NCI-H1092 treated with DMSO at 0.1 percent for 48 hours (cell line): ENCODE measurements at regions not wholly inside any gene's neighbourhood (a gene's known extent, or its start where the extent isn't known, plus 50 kb on each side); places are given as distances from the start of the nearest gene placed in this dataset.

Experiments used
- DNase-seq: peaks from one replicate; lab custom pipeline; 2025; lab: John Stamatoyannopoulos, UW

DNA sequence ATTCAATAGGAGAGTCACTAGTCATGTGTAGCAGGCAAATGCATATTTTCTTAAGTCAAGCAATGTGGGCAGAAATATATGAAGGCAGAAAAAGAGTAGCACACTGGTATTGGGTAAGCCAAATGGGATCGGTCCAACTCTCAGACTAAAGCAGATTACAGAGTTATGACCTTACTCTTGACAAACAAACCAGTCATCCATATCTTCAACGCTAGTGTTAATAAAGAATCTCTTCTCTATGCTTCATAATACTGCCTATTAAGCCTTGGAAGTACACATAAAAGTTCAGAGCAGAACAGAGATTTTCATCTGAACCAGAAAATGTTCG, 320.2 kb upstream of the JARID2 start:
- DNase-seq: peak; percentile 39

DNA sequence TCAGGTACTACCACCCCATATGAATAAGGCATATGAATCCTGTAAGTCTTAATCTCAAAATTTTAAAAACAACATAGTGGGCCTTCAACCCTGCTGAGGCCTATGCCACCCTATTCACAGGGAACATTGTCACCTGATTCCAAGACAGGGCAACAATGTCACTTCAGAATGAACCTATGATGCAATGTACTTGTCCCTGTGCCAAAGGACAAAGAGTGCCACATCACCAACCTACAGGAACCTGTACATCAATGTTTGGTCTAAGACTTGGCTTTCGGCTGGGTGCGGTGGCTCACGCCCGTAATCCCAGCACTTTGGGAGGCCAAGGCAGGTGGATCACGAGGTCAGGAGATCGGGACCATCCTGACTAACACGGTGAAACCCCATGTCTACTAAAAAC, 318.5 kb upstream of the JARID2 start:
- DNase-seq: no peak

DNA sequence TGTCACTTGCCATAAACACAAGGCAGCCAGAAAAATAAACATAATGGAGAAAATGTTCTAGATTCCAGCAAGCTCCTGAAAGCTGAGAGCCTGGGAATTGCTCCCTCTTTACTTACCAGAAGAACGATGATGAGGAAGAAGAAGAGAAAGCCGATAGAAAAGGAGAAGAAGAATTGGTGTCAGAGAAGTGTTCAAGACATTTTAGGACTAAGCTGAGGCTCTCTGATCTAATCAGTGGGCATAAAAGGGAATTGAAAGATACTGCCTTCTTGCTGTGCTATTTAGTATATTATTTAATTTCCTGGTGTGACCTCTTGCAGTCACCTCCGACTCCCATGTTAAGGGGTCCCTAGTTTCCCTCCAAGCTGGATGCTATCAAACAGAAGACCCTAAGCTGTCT, 316.6 kb upstream of the JARID2 start:
- DNase-seq: no peak

DNA sequence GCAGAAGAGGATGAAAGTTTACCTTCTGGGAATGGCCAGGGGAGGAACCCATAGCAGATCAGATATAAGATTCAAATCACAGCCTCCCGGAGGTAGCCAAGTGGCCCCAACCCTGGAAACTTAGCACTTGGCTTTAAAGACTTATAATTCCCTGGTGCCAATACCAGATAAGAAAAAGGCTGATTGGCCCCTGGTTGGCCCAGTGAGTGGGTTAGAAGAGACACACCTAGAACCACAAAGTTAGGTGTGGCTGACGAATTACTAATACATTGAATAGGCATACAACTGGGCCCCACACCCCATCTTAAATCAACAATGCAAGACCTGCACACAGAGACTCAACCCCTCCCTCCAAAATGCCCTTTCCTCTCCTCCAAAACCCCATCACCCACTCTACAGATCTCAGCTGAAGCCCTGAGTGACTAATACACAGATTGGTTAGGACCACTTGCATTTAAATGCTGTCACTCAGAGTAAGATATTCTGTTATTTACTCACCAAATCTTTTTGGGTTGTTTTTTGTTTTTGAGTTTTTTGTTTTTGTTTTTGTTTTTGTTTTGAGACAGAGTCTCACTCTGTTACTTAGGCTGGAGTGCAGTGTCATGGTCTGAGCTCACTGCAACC, 315.4 kb upstream of the JARID2 start:
- no peak for DNase-seq

DNA sequence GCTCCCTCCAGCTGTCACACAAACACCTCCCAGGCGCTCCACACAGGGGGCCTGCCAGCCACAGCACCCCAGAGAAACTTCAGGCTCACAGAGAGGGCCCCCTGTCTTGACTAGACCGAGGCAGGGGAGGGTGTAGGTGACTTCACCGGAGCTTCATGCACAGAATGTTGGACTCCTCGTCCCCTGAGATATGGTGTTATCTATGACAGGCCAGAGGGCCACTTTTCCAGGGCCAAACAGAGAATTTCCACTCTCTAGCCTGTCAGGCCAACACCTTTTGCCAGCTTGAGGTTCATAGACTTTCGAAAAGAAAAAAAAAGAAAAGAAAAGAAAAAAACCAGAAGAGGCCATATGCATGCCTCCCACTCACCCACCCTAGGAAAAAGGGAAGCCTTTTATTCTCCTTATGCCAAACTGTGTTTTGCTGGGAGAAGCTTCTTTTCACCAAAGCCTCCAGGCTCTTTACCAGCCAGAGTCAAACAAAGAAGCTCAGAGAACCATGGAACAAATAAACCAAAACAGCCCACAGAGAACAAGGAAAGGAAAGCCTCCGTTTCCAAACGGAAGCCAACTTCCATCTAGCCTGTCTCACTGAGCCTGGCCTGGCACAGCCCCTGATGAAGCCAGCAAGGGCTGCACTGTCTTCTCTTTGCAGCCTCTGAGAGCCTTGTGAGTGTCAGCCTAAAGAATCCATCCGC, 313.2 kb upstream of the JARID2 start:
- DNase-seq: no peak

DNA sequence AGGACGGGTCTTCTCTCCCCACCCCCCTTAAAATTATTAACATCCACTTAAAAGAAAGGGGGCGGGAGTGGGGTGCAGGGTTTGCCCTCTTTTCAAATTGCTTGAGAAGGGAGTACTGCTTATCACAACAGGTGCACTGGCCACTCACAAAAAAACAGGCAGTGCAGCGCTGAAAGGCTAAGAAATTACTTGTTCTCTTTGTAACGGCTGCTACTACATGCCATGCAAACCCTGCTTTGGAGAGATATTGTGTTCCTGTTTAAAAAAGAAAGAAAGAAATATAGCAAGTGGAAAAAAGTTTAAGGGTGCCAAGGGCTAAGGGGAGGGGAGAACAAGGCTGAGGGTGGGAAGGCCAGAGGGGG, 312.7 kb upstream of the JARID2 start:
- no peak for DNase-seq

- no peak for DNase-seq
Observed at GRCh38 chr6:14934013-14934412, 311.9 kb upstream of the JARID2 start.

DNA sequence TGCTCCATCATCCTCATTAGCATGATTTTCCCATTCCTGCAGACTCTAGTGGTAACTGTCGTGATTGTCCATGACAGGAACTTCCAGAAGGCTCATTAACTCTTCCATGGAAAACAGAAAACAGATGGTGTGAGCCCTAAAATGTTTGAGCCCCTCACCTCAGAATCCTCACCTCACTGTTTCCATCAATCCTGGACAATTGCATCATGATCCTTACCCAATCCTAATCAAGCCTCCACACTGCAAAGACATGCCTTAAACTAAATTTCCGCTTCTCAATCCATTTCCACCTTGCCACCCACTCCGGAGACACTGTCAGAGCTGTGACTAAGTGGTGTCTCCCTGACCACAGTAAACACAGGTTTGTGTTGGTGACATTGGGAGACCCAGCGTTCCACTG, 311.0 kb upstream of the JARID2 start:
- DNase-seq: no peak

GRCh38 chr6:14936861-14937260, 309.0 kb upstream of the JARID2 start:
- no peak for DNase-seq

- DNase-seq: no peak
Observed at GRCh38 chr6:14943116-14943515, 302.8 kb upstream of the JARID2 start.

- DNase-seq: no peak
Observed at GRCh38 chr6:14944593-14944992, 301.3 kb upstream of the JARID2 start.

GRCh38 chr6:14945461-14946185, 300.2 kb upstream of the JARID2 start:
- no peak for DNase-seq

DNA sequence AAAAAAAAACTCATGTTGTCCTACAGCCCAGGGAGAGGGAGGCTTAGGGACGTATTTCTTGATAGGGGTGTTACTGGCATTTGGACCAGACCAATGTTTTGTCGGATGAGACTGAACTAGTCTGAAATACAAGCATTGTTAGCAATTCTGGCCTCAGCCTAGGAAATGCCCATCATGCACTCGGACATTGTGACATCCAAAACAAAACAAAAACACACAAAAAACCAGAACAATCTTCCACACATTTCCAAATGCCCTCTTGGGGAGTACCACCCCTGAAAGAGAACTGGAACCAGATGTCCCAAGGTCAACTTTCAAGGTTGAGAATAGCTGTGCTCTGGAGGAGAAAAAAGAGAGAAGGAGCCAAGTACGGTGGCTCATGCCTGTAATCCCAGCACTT, 299.1 kb upstream of the JARID2 start:
- DNase-seq: no peak

- no peak for DNase-seq
Observed at GRCh38 chr6:14948586-14949245, 297.2 kb upstream of the JARID2 start.

GRCh38 chr6:14950103-14950969, 295.5 kb upstream of the JARID2 start:
- DNase-seq: no peak

DNA sequence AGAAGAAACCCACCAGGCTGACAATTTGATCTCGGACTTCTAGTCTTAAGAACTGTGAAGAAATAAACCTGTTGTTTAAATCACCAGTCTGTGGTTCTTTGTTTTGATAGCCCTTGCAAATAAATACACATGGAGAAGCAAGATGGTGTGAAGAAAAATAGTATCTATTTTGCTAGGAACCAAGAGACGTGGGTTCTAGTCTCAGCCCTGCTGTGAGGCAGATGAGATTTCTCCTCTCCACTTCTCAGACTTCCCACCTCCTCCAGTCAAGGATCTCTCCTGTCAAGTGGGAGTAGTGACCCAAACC, 294.9 kb upstream of the JARID2 start:
- no peak for DNase-seq

- no peak for DNase-seq
Observed at GRCh38 chr6:14951704-14952103, 294.2 kb upstream of the JARID2 start.

DNA sequence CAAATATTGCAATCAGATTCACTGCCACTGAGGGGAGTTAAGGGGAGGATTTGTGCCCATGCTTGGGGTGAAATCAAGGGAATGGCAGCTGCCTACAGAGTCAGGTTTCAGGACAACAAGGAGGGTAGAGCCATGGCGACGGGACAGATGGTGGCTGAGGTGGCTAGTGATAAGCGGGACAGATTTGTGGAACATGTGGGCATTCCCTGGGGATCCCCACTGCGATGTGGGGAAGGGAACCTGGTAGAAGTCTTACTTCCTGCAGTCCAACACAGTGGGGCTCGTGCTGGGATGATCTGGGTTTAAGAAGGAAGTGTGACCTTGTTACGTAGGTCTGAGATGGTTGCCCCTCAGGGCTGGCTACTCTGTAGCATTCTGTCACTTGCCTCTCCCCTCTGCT, 292.0 kb upstream of the JARID2 start:
- DNase-seq: no peak

GRCh38 chr6:14957355-14958059, 288.4 kb upstream of the JARID2 start:
- no peak for DNase-seq

GRCh38 chr6:14959324-14959885, 286.5 kb upstream of the JARID2 start:
- DNase-seq: no peak

GRCh38 chr6:14964556-14965270, 281.2 kb upstream of the JARID2 start:
- DNase-seq: no peak
